ENCODE measurements at regions not wholly inside any gene's neighbourhood (a gene's known extent, or its start where the extent isn't known, plus 50 kb on each side); places are given as distances from the start of the nearest gene placed in this dataset.
"Not testable (repeated sequence)": the region's sequence is repeated elsewhere in the genome, so short reads cannot be mapped to it uniquely, and the experiment has no call there.

DNA sequence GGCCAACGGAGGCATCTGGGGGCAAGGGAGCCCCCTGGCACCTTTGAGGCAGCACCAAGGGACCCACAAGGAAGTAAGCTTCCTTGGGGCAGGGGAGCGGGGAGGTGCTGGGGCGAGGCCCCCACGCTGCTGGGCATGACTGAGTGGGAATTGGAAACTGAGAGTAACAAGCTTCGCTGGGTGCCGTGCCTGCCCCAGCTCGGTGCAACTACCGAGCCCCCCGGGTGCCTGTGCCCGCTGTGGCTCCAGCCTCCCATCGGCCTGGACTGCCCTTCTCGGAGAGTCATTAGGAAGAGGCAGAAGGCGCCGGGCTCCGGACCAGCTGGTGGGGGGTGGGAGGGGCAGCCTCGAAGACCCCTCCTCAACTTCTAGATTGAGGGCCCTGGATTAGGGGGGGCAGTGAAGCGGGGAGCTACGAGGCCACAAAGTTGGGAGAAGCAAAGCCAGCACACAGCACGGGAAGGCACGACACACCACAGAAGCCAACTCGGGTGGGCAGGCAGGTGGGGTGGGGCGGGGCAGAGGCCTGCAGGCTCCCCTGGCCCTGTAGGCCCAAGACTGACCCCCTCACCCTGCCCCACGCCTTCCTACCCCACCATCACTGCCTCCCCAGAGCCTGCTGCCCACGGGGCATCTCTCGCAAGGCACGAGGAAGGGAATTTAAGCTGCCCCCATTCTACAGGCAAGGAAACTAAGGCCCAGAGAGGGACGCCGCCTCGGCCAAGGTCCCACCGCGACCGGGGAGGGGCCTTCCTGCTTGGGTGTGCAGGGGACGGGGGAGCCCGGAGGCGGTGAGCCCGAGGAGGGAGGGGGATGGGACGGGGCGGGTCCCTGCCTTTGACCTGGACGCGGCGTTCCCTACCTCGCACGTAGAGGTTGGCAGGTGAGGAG lies 83.2 kb downstream of the PTPRS start:
- DNase-seq: no peak

DNA sequence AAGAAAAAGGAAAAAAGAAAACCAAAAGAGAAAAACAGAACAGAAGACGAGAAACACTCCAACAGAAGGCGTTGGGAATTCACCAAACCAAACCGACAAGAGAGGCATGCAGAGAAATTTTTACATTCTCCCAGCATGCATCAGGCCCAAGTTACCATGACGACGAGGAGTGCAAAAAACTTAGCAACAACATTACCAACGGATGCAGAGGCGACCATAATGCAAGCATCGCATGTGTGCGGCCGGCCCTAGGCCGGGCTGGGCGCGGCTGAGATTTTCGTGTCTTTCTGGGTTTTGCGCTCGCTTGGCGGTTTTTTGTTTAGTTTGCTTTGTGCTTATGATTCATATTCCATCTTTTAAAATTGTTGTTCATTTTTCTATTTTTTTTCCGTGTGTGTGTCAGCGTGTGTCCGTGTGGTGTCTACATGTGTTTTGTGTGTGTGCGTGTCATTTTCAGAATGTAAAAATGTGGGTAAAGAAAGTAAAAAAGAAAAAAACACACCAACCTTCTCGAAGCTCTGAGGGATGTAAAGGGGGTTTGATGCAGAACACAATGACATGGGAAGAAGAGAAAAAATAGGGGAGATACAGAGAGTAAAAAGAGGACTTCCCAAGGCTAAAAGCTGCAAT lies 84.9 kb downstream of the PTPRS start:
- DNase-seq: no peak

DNA sequence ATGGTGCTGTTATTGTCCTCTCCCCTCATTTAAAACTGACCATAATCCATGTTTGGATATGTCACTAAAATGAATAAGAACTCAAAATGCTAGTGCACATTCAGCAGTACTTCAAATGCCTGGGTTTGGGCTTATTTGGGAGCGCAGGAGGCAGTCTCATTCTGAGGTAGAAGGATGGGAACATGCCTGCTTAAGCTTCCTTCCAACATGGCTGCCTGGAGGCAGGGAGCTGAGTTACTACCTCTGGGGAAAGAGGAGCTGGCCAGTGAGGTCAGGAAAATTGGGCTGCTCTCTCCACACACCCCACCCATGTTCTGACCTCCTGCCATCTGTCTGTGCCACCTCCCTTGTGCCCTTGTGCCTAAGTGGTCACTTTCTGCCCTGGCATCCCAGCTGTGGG lies 85.7 kb downstream of the PTPRS start:
- DNase-seq: no peak

DNA sequence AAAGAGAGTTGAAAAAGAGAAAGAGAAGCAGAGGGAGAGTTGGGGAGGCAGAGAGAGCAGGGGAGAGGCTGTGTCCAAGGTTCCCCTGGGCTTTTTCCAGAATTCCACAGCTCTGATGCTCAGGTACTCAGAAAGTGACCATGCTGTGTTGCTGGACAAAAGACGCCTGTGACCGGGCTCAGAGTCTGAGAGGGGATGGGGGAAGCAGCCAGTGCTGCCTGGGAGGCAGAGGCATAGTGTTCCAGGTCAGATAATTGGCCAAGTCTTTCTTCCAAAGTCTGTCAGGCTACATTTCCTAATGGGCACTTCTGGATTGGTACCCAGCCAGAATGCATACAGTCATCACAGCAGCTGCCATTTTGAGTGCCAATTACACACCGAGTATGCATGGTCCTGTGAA lies 86.1 kb downstream of the PTPRS start:
- DNase-seq: no peak

DNA sequence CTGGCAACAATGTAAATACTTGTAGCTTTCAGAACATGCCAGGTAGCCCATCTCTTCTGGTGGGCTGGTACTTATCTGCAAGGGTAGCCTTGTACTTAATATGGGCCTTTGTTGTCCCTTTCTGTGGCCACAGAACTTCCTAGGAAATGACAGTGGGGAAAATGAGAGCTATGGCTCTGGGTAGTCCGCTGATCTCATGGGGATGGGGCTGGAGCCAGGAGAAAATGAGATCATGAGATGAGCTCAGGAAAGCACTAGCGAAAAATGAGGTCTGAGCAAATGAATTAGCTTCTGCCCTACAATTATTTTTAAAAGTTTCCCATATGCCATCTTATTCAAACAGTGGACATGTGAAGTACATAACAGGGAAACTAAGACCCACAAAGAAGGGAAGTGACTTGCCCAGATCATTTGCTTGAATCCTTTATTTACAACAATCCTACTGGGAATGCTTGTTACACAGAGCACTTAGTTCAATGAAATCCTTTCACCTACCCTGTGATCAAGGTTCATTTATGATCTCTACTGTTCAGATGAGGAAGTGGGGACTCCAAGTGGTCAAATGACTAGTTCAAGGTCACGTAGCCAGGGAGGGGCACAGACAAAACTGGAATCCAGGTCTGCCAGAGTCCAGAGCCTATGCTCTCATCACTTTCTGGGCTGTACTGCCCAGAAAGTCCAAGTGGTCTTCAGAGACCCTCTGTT lies 87.1 kb downstream of the PTPRS start:
- DNase-seq: no peak

DNA sequence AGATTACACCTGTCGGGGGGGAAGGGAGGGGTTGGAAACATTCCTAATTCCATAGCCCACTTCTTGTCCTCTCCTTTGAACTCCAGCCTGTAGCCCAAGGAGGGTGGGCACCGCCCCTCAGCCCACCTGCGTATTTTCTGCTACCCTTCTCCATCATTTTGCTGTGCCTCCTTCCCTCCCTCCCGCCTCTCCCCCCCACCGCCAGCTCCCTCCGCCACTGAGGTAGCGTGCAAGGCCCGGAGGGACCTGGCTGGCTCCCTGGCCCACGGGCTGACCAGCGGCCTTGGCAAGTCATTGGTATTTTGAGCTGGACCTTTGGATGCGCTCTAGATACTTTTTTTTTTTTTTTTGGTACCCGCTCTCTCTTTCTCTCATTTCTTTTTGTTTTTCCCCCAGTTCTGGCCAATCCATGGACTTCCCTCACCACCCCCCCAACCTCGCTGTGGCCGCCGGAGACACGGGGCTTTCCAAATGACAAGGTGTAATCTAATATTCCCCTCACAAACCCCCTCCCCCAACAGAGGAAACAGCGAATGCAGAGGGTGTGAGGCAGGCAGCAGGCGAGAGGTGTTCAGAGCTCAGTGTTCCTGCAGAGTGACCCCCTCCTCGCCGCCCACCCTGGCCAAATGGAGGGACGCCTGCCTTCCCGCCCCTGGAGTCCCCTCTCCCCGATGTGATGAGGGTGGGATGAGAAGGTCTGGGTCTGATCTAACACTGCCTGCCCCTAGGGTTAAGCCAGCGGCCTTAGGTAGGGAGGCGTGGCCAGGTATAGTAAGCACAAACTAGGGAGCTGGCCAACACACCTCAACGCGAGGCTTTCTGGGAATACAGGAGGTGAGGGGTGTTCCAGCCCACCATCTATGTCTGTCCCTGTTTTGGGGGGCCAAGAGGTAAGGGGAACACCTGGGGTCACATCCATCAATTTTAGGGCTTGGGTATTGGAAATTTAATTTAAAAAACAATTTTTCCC lies 89.2 kb downstream of the PTPRS start:
- DNase-seq: no peak

DNA sequence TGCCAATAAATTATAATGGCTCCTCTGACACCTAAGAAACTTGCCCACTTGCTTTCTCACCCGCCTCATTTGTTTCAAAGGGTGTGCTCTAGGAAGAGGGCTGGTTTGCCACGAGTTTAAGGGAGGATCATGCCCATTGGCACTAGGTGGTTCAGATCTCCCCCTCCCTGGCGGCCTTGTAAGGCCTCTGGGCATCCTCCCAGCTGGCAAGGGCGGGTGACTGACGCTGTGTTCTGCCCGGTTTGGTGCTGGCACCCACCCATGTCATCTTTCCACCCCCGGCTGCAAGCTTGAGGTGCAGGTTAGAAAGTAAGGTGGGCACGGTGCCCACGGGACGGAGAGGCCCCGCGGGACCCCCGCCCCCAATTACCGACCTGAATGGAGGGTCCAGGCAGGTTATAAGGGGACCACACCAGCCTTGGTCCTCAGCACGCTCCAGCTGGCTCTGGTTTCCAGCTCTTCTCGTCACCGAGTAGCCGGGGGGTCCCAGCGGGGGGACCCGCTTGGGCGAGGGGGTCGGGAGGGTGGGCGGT lies 90.4 kb downstream of the PTPRS start:
- no peak for DNase-seq

DNA sequence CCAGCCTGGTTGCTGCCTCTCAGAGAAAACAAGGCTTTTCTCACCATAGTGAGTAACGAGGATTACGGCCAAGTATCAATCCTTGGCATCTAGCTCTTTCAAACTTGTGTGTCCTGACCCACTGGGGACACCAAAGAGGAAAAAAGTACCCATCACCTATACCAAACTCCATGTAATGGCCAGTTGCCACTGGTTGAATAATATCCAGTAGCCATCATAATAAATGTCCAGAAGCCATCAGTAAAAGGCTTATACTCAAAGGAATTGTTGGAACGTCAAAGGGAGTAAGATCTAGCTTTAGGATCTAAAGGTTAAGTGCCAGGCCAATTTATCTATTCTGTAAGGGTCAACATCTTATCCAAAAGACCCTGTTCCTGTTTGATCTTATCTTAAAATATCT lies 91.1 kb downstream of the PTPRS start:
- no peak for DNase-seq

DNA sequence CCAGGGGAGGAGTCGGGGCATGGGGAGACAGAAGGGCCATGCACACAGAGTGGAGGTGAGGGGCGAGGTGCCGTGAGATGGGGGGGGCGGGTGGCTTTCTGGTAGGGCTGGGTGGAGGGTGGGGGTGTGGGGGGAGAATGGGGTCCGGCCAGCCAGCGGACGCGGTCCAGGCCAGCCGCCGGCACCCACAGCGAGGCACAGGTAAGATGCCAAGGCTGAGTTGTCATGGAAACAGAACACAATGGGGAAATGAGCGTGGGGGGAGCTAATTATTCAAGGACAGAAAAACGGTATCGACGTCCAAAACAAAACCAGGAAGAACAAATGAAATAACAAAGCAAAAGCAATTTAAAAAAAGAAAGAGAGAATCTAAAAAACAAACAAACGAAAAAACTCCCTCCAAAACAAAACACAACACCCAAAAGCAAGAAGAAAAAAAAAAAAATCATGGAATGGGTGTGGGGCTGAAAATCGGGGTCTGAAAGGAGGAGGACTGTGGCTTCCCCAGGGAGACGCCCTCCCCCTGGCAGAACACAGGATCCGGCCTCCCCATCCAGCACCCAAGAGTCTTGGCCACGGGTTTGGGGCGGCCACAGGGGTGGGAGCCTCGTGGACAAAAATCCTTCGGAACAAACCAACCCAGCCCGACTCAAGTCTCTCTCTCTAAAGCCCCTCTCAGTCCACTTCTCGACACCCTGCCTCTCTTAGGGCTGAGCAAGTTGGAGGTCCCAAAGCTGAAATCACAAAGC lies 92.5 kb downstream of the PTPRS start:
- DNase-seq: no peak

DNA sequence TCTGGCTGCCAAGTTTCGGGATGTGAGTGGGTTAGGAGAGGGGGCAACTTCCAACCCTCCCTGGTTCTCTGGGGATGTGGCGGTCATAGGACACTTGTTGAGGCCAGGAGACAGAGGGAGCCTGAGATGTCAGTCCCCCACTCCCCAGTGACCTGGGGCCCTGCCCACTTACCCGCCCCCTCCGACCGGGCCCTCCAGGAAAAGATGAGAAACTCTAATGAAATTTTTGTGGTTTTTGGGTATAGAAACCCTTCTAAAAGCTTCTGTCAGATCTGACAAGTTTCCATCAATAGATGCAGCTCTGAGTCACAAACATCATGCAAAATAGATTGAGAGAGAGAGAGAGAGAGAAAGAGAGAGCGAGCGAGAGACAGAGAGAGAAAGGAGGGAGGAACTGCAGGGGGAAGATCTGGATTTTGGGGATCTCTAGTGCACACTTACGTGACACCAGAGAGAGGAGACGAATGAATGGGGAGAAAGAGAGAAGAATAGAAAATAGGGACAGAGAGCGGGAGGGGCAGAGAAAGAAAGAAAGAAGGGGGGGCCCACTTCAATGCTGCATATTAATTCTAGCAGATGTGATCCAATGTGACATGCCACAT lies 94.0 kb downstream of the PTPRS start:
- DNase-seq: no peak

DNA sequence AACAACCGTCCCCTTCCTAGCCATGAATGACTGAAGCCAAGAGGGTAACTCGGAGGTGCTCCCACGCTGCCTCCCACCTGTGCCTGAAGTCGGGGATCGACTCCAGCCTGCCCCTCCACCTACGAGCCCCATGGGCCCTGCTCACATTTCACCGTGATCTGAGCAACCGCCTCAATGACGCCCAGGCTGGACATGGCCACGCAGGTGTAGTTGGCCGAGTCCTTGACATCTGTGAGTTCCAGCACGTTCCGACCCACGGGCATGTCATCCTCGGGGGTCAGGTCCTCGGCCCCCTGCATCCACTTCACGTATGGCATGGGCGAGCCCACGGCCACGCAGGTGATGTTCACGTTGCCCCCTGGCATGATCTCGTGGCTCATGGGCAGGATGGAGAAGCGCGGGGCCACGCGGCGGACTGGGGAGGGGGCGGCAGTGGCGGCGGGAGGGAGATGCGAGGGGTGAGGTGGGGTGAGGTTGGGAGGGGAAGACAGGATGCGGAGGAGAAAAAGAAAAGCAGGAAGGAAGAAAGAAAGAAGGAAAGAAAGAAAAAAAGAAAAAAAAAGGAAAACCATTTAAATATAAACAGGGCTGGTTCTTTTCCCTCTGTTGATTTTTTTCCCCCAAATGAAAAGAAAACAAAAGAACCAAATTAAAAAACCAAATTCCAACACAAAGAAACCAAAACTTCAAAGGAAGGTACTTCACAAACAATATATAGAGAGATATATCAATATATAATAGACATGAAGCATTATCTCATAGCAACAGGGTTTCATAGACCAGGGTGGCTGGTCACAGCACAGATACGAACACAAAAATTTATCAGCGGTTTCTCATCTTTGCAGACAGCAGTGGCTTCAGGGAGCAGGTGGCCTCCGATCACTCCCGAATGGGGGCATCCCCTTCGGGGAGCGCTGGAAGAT lies 94.7 kb downstream of the PTPRS start:
- no peak for DNase-seq

DNA sequence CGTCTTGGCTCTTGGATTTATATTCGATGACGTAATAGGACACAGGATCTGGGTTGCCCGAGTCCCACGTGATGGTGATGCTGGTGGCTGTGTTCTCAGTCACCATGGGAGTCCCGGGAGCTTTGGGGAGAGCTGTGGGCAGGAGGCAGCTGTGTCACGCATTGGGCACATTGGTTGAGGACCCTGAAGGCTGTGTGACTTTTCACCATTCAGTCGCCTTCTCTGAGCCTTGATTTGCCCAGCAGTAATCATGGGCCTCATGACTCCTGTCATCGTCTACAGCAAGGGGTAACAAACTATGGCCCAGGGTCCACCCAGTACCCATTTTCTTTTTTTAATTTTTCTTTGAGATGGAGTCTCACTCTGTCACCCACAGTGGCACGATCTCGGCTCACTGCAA lies 96.3 kb downstream of the PTPRS start:
- DNase-seq: no peak

DNA sequence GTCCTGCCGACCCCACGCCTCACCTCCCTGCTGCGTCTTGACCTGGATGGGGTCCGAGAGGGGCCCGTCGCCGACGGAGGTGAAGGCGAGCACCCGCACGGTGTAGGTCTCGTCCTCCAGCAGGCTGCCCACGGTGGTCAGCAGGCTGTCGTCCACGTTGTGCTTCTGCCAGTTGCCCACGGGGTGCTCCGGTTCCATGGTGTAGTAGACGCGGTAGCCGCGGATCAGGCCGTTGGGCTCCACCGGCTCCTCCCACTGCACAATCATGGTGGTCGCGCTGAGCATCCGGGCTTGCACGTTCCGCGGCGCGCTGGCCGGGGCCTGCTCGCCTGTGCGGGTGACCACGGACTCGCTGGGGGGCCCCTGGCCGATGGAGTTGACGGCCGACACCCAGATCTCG lies 96.7 kb downstream of the PTPRS start:
- DNase-seq: no peak

DNA sequence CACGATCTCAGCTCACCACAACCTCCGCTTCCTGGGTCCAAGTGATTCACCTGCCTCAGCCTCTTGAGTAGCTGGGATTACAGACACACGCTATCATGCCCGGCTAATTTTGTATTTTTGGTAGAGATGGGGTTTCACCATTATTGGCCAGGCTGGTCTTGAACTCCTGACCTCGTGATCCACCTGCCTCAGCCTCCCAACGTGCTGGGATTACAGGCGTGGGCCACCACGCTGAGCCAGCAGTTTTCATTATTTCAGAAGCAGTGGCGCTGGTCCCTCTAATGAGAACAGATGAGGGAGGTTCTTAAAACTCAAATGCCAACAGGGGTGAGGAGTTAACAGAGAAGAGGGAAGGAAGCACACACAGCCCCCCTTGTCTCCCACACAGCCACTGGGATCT lies 98.7 kb downstream of the PTPRS start:
- DNase-seq: not testable (repeated sequence)

DNA sequence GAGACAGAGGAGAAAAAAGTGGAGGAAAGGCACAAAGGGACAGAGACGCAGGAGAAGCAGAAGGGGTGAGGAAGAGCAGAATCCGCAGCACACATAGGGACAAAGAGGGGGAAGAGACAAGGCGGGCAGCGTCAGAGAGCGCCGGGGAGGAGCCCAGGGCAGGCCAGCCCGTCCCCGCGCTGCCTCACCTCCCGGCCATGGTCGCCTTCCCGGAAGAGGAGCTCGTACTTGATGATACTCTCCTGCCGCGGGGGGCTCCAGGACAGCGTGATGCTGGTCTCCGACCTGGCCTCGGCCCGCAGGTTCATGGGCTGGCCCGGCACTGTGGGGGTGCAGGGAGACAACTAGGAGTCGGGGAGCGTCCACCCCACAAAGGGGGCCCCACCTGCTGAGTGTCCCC lies 100.6 kb downstream of the PTPRS start:
- DNase-seq: no peak

DNA sequence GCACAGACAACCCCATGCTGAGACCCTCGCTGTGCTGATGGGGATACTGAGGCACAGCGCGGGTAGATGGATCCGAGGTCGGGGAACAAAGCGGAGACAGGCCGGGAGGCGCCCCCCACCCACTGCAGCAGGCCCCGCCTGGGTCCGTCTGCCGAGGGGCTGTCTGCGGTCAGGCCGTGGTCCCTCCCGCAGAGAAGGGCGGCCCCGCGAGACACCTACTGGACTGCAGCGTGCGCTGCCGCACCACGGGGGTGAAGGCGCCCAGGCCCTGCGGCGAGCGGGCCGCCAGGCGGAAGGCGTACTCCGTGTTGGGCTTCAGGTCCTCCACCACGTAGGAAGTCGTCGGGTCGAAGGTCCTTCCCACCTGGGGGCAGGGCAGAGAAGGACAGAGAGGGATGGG lies 101.9 kb downstream of the PTPRS start:
- no peak for DNase-seq

DNA sequence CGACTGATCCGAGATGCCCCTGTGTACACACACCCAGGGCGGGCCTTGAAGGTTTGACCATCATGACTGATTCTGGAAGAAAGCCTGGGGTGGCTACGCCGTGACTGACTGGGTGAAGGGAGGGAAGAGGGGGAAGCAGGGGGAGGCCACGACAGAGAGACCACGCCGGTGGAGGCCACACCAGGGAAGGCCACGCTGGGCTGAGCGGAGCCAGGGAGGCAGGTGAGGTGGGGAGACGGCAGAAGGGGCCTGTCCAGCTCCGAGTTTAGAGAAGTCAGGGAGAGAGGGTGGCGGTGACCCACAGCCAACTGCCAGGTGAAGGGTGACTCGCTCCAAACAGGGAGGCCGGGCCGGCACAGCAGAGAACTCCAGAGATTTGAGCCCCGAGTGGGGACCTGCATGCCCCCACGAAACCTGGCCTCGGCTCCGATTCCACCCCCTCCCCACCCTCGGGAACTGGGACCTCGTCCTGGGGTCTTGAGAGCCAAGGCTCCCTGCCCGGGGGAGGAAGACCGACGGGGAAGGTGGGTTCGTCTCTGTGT lies 102.6 kb downstream of the PTPRS start:
- no peak for DNase-seq

DNA sequence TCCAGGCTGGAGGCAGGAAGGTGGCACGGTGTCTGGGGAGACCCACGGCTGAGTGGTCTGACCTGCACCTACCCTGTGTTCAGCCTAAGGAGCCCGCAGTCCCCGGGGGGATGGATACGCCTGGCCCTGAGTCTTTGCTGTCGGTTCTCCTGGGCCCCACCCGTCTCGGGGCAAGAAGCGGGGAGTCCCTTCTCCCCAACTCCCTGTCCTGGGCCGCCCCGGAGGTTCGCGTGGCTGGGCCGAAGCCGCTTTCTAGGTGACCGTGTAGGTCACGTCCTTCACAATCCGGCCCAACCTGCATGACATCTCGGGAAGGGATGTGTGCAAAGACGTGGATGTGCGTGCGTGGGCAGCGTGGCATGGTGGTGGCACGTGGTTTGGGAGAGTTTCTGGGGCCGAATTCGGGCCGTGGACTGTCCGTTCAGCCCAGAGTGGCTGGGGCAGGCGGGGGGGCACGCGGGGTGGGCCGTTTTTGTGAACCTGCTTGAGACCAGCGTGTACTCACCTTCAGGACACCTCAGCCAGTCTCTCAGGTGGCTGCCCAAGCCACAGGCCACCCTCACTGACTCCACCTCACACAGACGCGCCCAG lies 103.3 kb downstream of the PTPRS start:
- DNase-seq: no peak

DNA sequence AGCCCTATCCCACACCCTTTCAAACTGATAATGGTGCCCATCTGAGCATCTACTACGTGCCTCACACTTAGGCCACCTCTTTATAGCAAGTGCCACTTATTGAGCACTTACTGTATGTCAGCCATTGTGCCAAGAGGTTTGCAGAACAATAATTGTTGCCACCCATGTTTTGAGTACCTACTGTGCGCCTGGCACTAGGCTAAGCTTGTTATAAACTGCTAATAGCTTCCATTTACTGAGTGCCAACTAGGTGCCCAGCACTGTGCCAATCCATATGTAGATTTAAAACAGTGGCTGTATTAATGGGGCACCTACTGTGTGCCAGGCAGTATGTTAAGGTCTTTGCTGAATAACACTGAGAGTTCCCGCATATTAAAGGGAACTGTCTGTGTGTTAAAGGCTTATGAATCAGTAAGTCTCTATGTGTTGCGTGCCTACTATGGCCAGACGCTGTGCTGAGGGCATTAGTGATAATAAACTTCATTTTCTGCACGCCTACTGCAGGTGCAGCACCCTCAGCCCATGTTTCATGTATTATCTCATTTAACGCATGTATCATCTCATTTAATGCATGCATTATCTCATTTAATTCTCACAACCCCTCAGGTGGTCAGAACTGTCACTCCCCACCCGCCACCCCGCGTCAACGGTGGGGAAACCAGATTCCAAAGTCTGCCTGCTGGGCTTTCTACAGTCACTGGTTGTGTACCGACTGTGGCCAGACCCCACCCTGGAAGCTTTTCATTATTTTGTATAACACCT lies 105.0 kb downstream of the PTPRS start:
- no peak for DNase-seq

Data from NCI-H510A (cell line).